Endothelial cell of umbilical vein (primary cell): ENCODE measurements at regions not wholly inside any gene's neighbourhood (a gene's known extent, or its start where the extent isn't known, plus 50 kb on each side); places are given as distances from the start of the nearest gene placed in this dataset.

Experiments
- BruUV-seq: library from RNA; stranded (reverse); fragments of 400-500 nt; replicated peaks from 2 replicates; lab custom pipeline; 2021; lab: Mats Ljungman, UMichigan
- CTCF ChIA-PET: fragments of 300-600, 350-600 bp; sonication (Branson Sonifier 250); formaldehyde crosslinking; loops from one replicate; lab custom pipeline; 2021; ENCODE audit warnings: antibody characterized with exemption, inconsistent platforms; lab: Charles Lee
- POLR2A ChIA-PET: fragments of 300-600, 350-600 bp; sonication (Branson Sonifier 250); formaldehyde crosslinking; loops from one replicate; lab custom pipeline; 2021; ENCODE audit warnings: antibody characterized with exemption, inconsistent platforms; lab: Charles Lee
- DNase-seq: peaks from one replicate; pipeline ENCODE4 v3.0.0-alpha.2; 2011; ENCODE audit warnings: low read depth, low spot score
- FAIRE-seq: peaks from 2 replicates; lab custom pipeline; 2011; peaks lifted over from hg19 to GRCh38; lab: Jason Lieb, UNC
- H2AFZ ChIP-seq: 2 replicates; pipeline ENCODE4 v1.6.0; 2012; ENCODE audit warnings: low read depth, low read length, control low read depth, inconsistent platforms
- H3K27ac ChIP-seq: 2 replicates; pipeline ENCODE4 v1.5.1; 2011; ENCODE audit warnings: low read depth, mild to moderate bottlenecking, control low read depth, low read length, moderate library complexity; ENCODE audit not compliant: insufficient read depth
- H3K27me3 ChIP-seq, 2 experiments: 2 replicates each; pipeline versions ENCODE4 v1.6.0 to v1.6.1; 2011; ENCODE audit warnings: low read length in 2 of 2, mixed read lengths in 1 of 2; ENCODE audit not compliant: control insufficient read depth in 2 of 2, insufficient read depth in 2 of 2
- H3K36me3 ChIP-seq, 2 experiments: 2 replicates in 1 of 2; 3 replicates in 1 of 2; pipeline ENCODE4 v1.5.1; 2011; ENCODE audit warnings: low read length in 2 of 2, mild to moderate bottlenecking in 1 of 2, moderate library complexity in 1 of 2; ENCODE audit not compliant: control insufficient read depth in 2 of 2, insufficient read depth in 2 of 2; ENCODE audit errors: extremely low read depth in 1 of 2
- H3K4me1 ChIP-seq: 3 replicates; pipeline ENCODE4 v1.5.1; 2011; ENCODE audit warnings: mild to moderate bottlenecking, low read length; ENCODE audit not compliant: control insufficient read depth, insufficient read depth; ENCODE audit errors: extremely low read depth
- H3K4me2 ChIP-seq: 2 replicates; pipeline ENCODE4 v1.6.1; 2011; ENCODE audit warnings: low read length, control low read depth, mixed read lengths; ENCODE audit not compliant: insufficient read depth
- H3K4me3 ChIP-seq, 3 experiments: fragments of 200-600 bp in 1 of 3; sonication (generic), shearing (Covaris generic) in 1 of 3; replicated peaks in 1 of 3; 2 replicates each; pipeline ENCODE4 v1.5.1; 2011 to 2016; ENCODE audit warnings: control low read depth in 3 of 3, low read length in 3 of 3, mild to moderate bottlenecking in 2 of 3, inconsistent platforms in 1 of 3, low read depth in 1 of 3, moderate library complexity in 1 of 3; ENCODE audit not compliant: insufficient read depth in 1 of 3
- H3K79me2 ChIP-seq: 2 replicates; pipeline ENCODE4 v1.6.0; 2012; ENCODE audit warnings: low read length, inconsistent platforms; ENCODE audit not compliant: control insufficient read depth, insufficient read depth
- H3K9ac ChIP-seq: replicated peaks from 2 replicates; pipeline ENCODE3; 2011; ENCODE audit warnings: low read length, control low read depth; ENCODE audit not compliant: insufficient read depth; ENCODE audit errors: extremely low read depth
- H3K9me1 ChIP-seq: replicated peaks from 3 replicates; pipeline ENCODE4 v1.6.0; 2011; ENCODE audit warnings: mild to moderate bottlenecking, low read length; ENCODE audit not compliant: control insufficient read depth, insufficient read depth; ENCODE audit errors: extremely low read depth
- H3K9me3 ChIP-seq: replicated peaks from 2 replicates; pipeline ENCODE4 v1.5.1; 2012; ENCODE audit warnings: low read length, inconsistent platforms; ENCODE audit not compliant: control insufficient read depth, insufficient read depth
- H4K20me1 ChIP-seq: replicated peaks from 2 replicates; pipeline ENCODE3; 2011; ENCODE audit warnings: mild to moderate bottlenecking, low read length; ENCODE audit not compliant: control insufficient read depth, insufficient read depth; ENCODE audit errors: extremely low read depth
- EZH2 ChIP-seq: IDR thresholded peaks from 2 replicates; pipeline ENCODE4 v1.6.1; 2012; ENCODE audit warnings: borderline replicate concordance, low read depth, mild to moderate bottlenecking, moderate library complexity, low read length, inconsistent platforms; ENCODE audit not compliant: severe bottlenecking
- FOS ChIP-seq: IDR thresholded peaks from 2 replicates; pipeline ENCODE4 v1.6.1; 2011; ENCODE audit warnings: mild to moderate bottlenecking, low read length, moderate library complexity, borderline replicate concordance; ENCODE audit not compliant: insufficient read depth
- GATA2 ChIP-seq: IDR thresholded peaks from 2 replicates; pipeline ENCODE4 v1.7.0; 2011; ENCODE audit warnings: low read depth, mild to moderate bottlenecking, moderate library complexity, mixed read lengths, low read length; ENCODE audit not compliant: insufficient read length, insufficient read depth
- JUN ChIP-seq: IDR thresholded peaks from 2 replicates; pipeline ENCODE4 v1.6.1; 2011; ENCODE audit warnings: borderline replicate concordance, low read depth; ENCODE audit not compliant: insufficient read length, insufficient read depth
- MYC ChIP-seq: IDR thresholded peaks from one replicate; pipeline ENCODE4 v1.6.1; 2011; ENCODE audit warnings: mild to moderate bottlenecking, low read depth, low read length
- POLR2A ChIP-seq: IDR thresholded peaks from 2 replicates; pipeline ENCODE4 v1.6.1; 2012; ENCODE audit warnings: low read depth, mild to moderate bottlenecking, control low read depth, low read length
- POLR2AphosphoS5 ChIP-seq: IDR thresholded peaks from 2 replicates; pipeline ENCODE4 v1.6.1; 2012; ENCODE audit warnings: low read depth, mild to moderate bottlenecking, control low read depth, low read length, moderate library complexity; ENCODE audit not compliant: insufficient read depth
- dilution Hi-C: fragments of 300-500 bp; cut with MboI; formaldehyde crosslinking; loops from one replicate; pipeline ENCODE4 v1.15.0; 2019; ENCODE audit warnings: low sequenced_read_pairs; ENCODE audit not compliant: extremely low pct_ligation_motif_present
- intact Hi-C: fragments of 100-400 bp; cut with micrococcal nuclease; formaldehyde crosslinking; loops from one replicate; pipeline ENCODE4 v1.10.0; 2022
- TF ChIP-seq, protein P1 (sequence below), 2 donors: IDR thresholded peaks; 1 replicate in 1 of 2; 2 replicates in 1 of 2; pipeline ENCODE4 v1.5.1; 2011; ENCODE audit warnings: low read length in 2 of 2, mild to moderate bottlenecking in 2 of 2, moderate library complexity in 2 of 2, control low read depth in 1 of 2, inconsistent platforms in 1 of 2, low read depth in 1 of 2; ENCODE audit not compliant: insufficient read depth in 1 of 2; ENCODE audit errors: extremely low read depth in 1 of 2
- TF ChIP-seq, protein P2 (sequence below): IDR thresholded peaks from 2 replicates; pipeline ENCODE4 v1.6.1; 2011; ENCODE audit not compliant: insufficient read depth, insufficient read length

DNA sequence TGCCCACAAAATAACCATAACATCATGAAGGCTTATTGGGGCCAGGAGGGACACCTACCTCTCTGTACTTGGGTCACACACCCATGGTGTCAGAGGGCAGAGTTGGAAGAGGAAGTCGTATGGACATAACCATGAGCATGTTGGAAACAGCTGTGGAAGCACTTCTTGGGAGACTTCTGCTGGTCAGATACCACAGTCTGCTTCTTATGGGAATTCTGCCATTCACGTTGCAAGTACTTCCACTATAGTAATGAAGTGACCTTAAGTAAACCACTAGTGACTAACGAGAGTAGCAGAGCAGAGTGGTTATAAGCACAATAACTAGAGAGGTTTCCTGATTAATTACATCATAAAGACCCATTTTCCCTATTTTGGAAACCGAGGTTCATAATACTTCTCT lies 61.1 kb upstream of the TFPI start:
- H3K4me1 ChIP-seq = no peaks in the 10 kb centered on the region
- no peaks in the 10 kb centered on the region for H3K36me3 ChIP-seq
- H2AFZ ChIP-seq = no peak overlapping the region
- no peaks in the 10 kb centered on the region for H3K27me3 ChIP-seq
- intact Hi-C loops (no loop called here), dilution Hi-C loops (no loop called here)
- no peaks in the 10 kb centered on the region for H3K9me1 ChIP-seq
- H3K4me3 ChIP-seq = no peak overlapping the region
- no peaks in the 10 kb centered on the region for H3K9me3 ChIP-seq
- CTCF ChIA-PET = interaction anchor here (0.8 to 0.9 kb wide), 2 partner anchors 9 to 34 kb away, joined by 3 to 8 read pairs; no protein-coding TSS in a partner anchor
- no peak overlapping the region for H3K4me2 ChIP-seq
- BruUV-seq = no TSS peak
- DNase-seq = no peak
- no peak for FAIRE-seq
- no peaks in the 10 kb centered on the region for H4K20me1 ChIP-seq
- no peaks in the 10 kb centered on the region for H3K79me2 ChIP-seq
- no peak overlapping the region for H3K27ac ChIP-seq
- no peak overlapping the region for H3K9ac ChIP-seq
- POLR2A ChIA-PET = no interaction called here
- TF ChIP-seq GATA2 = no peak
- TF ChIP-seq JUN = no peak
- TF ChIP-seq POLR2AphosphoS5 = no peak
- TF ChIP-seq FOS = no peak
- TF ChIP-seq, protein P1, sequence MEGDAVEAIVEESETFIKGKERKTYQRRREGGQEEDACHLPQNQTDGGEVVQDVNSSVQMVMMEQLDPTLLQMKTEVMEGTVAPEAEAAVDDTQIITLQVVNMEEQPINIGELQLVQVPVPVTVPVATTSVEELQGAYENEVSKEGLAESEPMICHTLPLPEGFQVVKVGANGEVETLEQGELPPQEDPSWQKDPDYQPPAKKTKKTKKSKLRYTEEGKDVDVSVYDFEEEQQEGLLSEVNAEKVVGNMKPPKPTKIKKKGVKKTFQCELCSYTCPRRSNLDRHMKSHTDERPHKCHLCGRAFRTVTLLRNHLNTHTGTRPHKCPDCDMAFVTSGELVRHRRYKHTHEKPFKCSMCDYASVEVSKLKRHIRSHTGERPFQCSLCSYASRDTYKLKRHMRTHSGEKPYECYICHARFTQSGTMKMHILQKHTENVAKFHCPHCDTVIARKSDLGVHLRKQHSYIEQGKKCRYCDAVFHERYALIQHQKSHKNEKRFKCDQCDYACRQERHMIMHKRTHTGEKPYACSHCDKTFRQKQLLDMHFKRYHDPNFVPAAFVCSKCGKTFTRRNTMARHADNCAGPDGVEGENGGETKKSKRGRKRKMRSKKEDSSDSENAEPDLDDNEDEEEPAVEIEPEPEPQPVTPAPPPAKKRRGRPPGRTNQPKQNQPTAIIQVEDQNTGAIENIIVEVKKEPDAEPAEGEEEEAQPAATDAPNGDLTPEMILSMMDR (IDR thresholded peaks at IDR 0.05; ENCODE audit: extremely low read depth in 1 of 2, insufficient read depth in 1 of 2, low read depth in 1 of 2, low read length in 2 of 2) = no peak
- no peak for TF ChIP-seq EZH2
- TF ChIP-seq POLR2A = no peak
- TF ChIP-seq, protein P2, sequence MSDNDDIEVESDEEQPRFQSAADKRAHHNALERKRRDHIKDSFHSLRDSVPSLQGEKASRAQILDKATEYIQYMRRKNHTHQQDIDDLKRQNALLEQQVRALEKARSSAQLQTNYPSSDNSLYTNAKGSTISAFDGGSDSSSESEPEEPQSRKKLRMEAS = no peak
- no peak for TF ChIP-seq MYC
